ENCODE measurements at regions not wholly inside any gene's neighbourhood (a gene's known extent, or its start where the extent isn't known, plus 50 kb on each side); places are given as distances from the start of the nearest gene placed in this dataset.
A peak's percentile ranks its signal among the peaks of the same experiment; 100 is the strongest.

DNA sequence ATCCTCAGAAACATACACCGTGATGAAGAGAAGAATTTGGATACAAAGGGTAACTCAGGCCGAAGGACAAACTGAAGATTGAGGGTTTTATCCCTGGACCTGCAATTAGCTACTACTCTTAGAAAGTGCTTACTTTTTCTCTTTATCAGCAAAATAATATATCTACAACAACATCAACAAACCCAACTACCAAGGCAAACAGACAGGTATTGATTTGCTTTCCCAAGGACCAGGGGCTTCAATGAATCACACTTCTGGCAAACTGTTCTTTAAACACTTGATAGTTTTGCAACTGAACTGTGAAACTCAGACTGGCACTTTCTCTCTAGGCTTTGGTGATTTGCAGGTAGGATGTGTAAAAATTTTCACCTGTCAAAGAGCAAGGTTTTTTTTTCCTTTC, 247.5 kb downstream of the SEC23A start (continued):
- TF ChIP-seq, protein P1, sequence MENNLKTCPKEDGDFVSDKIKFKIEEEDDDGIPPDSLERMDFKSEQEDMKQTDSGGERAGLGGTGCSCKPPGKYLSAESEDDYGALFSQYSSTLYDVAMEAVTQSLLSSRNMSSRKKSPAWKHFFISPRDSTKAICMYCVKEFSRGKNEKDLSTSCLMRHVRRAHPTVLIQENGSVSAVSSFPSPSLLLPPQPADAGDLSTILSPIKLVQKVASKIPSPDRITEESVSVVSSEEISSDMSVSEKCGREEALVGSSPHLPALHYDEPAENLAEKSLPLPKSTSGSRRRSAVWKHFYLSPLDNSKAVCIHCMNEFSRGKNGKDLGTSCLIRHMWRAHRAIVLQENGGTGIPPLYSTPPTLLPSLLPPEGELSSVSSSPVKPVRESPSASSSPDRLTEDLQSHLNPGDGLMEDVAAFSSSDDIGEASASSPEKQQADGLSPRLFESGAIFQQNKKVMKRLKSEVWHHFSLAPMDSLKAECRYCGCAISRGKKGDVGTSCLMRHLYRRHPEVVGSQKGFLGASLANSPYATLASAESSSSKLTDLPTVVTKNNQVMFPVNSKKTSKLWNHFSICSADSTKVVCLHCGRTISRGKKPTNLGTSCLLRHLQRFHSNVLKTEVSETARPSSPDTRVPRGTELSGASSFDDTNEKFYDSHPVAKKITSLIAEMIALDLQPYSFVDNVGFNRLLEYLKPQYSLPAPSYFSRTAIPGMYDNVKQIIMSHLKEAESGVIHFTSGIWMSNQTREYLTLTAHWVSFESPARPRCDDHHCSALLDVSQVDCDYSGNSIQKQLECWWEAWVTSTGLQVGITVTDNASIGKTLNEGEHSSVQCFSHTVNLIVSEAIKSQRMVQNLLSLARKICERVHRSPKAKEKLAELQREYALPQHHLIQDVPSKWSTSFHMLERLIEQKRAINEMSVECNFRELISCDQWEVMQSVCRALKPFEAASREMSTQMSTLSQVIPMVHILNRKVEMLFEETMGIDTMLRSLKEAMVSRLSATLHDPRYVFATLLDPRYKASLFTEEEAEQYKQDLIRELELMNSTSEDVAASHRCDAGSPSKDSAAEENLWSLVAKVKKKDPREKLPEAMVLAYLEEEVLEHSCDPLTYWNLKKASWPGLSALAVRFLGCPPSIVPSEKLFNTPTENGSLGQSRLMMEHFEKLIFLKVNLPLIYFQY (CRISPR knock-in tag; IDR thresholded peaks at IDR 0.05; ENCODE audit: borderline replicate concordance), result no peak
- 0 out of 2 replicates have a peak, but pooled peaks have one; percentile 25 for TF ChIP-seq TEF (CRISPR knock-in tag; IDR thresholded peaks at IDR 0.05)
- no peak for TF ChIP-seq ZNF589 (CRISPR knock-in tag; conservative IDR thresholded peaks at IDR 0.05)
- peak; percentile 40; the same call in 1 of the 2 replicates for TF ChIP-seq HDAC1 (CRISPR knock-in tag; IDR thresholded peaks at IDR 0.05)
- TF ChIP-seq NFE2L2 (IDR thresholded peaks at IDR 0.05; ENCODE audit: low read length), result no peak
- TF ChIP-seq TCF7 (IDR thresholded peaks at IDR 0.05; ENCODE audit: low read depth), result peak; percentile 62
- TF ChIP-seq, protein P2, sequence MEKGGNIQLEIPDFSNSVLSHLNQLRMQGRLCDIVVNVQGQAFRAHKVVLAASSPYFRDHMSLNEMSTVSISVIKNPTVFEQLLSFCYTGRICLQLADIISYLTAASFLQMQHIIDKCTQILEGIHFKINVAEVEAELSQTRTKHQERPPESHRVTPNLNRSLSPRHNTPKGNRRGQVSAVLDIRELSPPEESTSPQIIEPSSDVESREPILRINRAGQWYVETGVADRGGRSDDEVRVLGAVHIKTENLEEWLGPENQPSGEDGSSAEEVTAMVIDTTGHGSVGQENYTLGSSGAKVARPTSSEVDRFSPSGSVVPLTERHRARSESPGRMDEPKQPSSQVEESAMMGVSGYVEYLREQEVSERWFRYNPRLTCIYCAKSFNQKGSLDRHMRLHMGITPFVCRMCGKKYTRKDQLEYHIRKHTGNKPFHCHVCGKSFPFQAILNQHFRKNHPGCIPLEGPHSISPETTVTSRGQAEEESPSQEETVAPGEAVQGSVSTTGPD (CRISPR knock-in tag; IDR thresholded peaks at IDR 0.05), result peak; percentile 85
- TF ChIP-seq FOXK1 (CRISPR knock-in tag; IDR thresholded peaks at IDR 0.05; ENCODE audit: borderline replicate concordance, low read depth), result peak; percentile 60; the same call in 1 of the 2 replicates
- TF ChIP-seq, protein P3, sequence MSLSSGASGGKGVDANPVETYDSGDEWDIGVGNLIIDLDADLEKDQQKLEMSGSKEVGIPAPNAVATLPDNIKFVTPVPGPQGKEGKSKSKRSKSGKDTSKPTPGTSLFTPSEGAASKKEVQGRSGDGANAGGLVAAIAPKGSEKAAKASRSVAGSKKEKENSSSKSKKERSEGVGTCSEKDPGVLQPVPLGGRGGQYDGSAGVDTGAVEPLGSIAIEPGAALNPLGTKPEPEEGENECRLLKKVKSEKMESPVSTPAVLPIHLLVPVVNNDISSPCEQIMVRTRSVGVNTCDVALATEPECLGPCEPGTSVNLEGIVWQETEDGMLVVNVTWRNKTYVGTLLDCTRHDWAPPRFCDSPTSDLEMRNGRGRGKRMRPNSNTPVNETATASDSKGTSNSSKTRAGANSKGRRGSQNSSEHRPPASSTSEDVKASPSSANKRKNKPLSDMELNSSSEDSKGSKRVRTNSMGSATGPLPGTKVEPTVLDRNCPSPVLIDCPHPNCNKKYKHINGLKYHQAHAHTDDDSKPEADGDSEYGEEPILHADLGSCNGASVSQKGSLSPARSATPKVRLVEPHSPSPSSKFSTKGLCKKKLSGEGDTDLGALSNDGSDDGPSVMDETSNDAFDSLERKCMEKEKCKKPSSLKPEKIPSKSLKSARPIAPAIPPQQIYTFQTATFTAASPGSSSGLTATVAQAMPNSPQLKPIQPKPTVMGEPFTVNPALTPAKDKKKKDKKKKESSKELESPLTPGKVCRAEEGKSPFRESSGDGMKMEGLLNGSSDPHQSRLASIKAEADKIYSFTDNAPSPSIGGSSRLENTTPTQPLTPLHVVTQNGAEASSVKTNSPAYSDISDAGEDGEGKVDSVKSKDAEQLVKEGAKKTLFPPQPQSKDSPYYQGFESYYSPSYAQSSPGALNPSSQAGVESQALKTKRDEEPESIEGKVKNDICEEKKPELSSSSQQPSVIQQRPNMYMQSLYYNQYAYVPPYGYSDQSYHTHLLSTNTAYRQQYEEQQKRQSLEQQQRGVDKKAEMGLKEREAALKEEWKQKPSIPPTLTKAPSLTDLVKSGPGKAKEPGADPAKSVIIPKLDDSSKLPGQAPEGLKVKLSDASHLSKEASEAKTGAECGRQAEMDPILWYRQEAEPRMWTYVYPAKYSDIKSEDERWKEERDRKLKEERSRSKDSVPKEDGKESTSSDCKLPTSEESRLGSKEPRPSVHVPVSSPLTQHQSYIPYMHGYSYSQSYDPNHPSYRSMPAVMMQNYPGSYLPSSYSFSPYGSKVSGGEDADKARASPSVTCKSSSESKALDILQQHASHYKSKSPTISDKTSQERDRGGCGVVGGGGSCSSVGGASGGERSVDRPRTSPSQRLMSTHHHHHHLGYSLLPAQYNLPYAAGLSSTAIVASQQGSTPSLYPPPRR (CRISPR knock-in tag; IDR thresholded peaks at IDR 0.05; ENCODE audit: borderline replicate concordance), result peak; percentile 96
- no peak for TF ChIP-seq ZNF749 (CRISPR knock-in tag; IDR thresholded peaks at IDR 0.05; ENCODE audit: borderline replicate concordance)
- TF ChIP-seq, protein P4, sequence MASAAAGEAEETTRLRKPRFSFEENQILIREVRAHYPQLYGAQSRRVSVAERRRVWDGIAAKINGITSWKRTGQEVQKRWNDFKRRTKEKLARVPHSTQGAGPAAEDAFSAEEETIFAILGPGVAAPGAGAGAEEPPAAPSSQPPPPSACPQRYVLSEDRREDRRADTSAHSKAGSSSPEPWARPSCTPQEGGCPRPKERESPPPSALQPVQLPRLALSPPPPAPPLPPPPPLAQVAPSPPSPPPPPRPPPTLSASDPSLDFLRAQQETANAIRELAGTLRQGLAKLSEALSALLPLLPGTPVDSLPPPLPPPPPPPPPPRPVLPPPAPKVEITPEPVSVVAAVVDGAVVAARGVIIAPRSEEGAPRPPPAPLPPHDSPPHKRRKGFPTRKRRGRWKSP (CRISPR knock-in tag; IDR thresholded peaks at IDR 0.05), result no peak
- TF ChIP-seq FOSL2 (CRISPR knock-in tag; IDR thresholded peaks at IDR 0.05), result peak; percentile 87
- peak; percentile 79 for TF ChIP-seq ZNF503 (CRISPR knock-in tag; IDR thresholded peaks at IDR 0.05)
- TF ChIP-seq HMG20A (CRISPR knock-in tag; IDR thresholded peaks at IDR 0.05; ENCODE audit: borderline replicate concordance), result 0 out of 2 replicates have a peak, but pooled peaks have one; percentile 64
- TF ChIP-seq ONECUT2 (CRISPR knock-in tag; IDR thresholded peaks at IDR 0.05), result peak; percentile 86
- peak; percentile 76; the same call in 1 of the 2 replicates for TF ChIP-seq NFIC (IDR thresholded peaks at IDR 0.05; ENCODE audit: low read length)

All from HepG2 (cell line).